Skin epidermis (tissue), 12 donors: ENCODE measurements at regions not wholly inside any gene's neighbourhood (a gene's known extent, or its start where the extent isn't known, plus 50 kb on each side); places are given as distances from the start of the nearest gene placed in this dataset.

Experiments used
- H3K27ac ChIP-seq, 21 experiments: fragments of 200-600 bp; sonication (generic) in 11 of 21; one replicate each; pipeline ENCODE4 v1.5.0; 2020; ENCODE audit warnings: mild to moderate bottlenecking in 3 of 21, inconsistent platforms in 2 of 21, moderate library complexity in 2 of 21
- H3K4me3 ChIP-seq, 7 experiments: fragments of 200-600 bp; sonication (generic) in 2 of 7; one replicate each; pipeline ENCODE4 v1.5.0; 2020; ENCODE audit warnings: inconsistent platforms in 2 of 7, mild to moderate bottlenecking in 2 of 7, moderate library complexity in 1 of 7

- Histone ChIP-seq H3K4me3 (no peak overlapping the region), H3K27ac (no peak overlapping the region)
These were observed 88.2 kb upstream of the CAMK2D start for GRCh38 chr4:113849771-113850170.

GRCh38 chr4:113847710-113848109 is 86.2 kb upstream of the CAMK2D start:
- no peak overlapping the region for H3K4me3 ChIP-seq

GRCh38 chr4:113846433-113846832 is 84.9 kb upstream of the CAMK2D start:
- no peak overlapping the region for H3K4me3 ChIP-seq
- no peak overlapping the region for H3K27ac ChIP-seq

More at GRCh38 chr4:113847710-113848109, 86.2 kb upstream of the CAMK2D start:
- no peak overlapping the region for H3K27ac ChIP-seq

GRCh38 chr4:113845138-113845537 is 83.6 kb upstream of the CAMK2D start:
- H3K4me3 ChIP-seq, result no peak overlapping the region
- no peak overlapping the region for H3K27ac ChIP-seq

GRCh38 chr4:113844369-113844768 is 82.8 kb upstream of the CAMK2D start:
- Histone ChIP-seq H3K4me3 (no peak overlapping the region), H3K27ac (no peak overlapping the region)

GRCh38 chr4:113840861-113841260 is 79.3 kb upstream of the CAMK2D start:
- H3K27ac ChIP-seq, result no peak overlapping the region
- no peak overlapping the region for H3K4me3 ChIP-seq

- H3K4me3 ChIP-seq, result no peak overlapping the region
- no peak overlapping the region for H3K27ac ChIP-seq
These were observed 76.9 kb upstream of the CAMK2D start for GRCh38 chr4:113838460-113838859.

- H3K4me3 ChIP-seq, result no peak overlapping the region
- peak overlapping the region in 3 of 21 experiments; percentile 2 to 45 (median 20) for H3K27ac ChIP-seq
These were observed 75.9 kb upstream of the CAMK2D start for GRCh38 chr4:113837397-113837796.

GRCh38 chr4:113835005-113835404 is 73.5 kb upstream of the CAMK2D start:
- H3K27ac ChIP-seq, result no peak overlapping the region
- H3K4me3 ChIP-seq, result no peak overlapping the region

GRCh38 chr4:113834298-113834697 is 72.8 kb upstream of the CAMK2D start:
- Histone ChIP-seq H3K27ac (no peak overlapping the region), H3K4me3 (no peak overlapping the region)

GRCh38 chr4:113832803-113833202 is 71.3 kb upstream of the CAMK2D start:
- H3K4me3 ChIP-seq, result no peak overlapping the region
- H3K27ac ChIP-seq, result no peak overlapping the region

- H3K4me3 ChIP-seq, result no peak overlapping the region
These were observed 69.9 kb upstream of the CAMK2D start for GRCh38 chr4:113831457-113831856.

GRCh38 chr4:113828702-113829101 is 67.2 kb upstream of the CAMK2D start:
- H3K27ac ChIP-seq, result no peak overlapping the region
- no peak overlapping the region for H3K4me3 ChIP-seq

More at GRCh38 chr4:113831457-113831856, 69.9 kb upstream of the CAMK2D start:
- H3K27ac ChIP-seq, result no peak overlapping the region

- H3K4me3 ChIP-seq, result no peak overlapping the region
- H3K27ac ChIP-seq, result no peak overlapping the region
These were observed 65.7 kb upstream of the CAMK2D start for GRCh38 chr4:113827285-113827684.

GRCh38 chr4:113826421-113826820 is 64.9 kb upstream of the CAMK2D start:
- Histone ChIP-seq H3K4me3 (no peak overlapping the region), H3K27ac (no peak overlapping the region)

- H3K27ac ChIP-seq, result peak overlapping the region in 1 of 21 experiments; percentile 17
These were observed 63.7 kb upstream of the CAMK2D start for GRCh38 chr4:113825272-113825671.

GRCh38 chr4:113824396-113824795 is 62.9 kb upstream of the CAMK2D start:
- no peak overlapping the region for H3K27ac ChIP-seq

More at GRCh38 chr4:113825272-113825671, 63.7 kb upstream of the CAMK2D start:
- H3K4me3 ChIP-seq, result no peak overlapping the region

GRCh38 chr4:113823291-113823659 is 61.7 kb upstream of the CAMK2D start:
- no peak overlapping the region for H3K4me3 ChIP-seq
- H3K27ac ChIP-seq, result no peak overlapping the region

More at GRCh38 chr4:113824396-113824795, 62.9 kb upstream of the CAMK2D start:
- no peak overlapping the region for H3K4me3 ChIP-seq

- Histone ChIP-seq H3K27ac (no peak overlapping the region), H3K4me3 (no peak overlapping the region)
These were observed 61.2 kb upstream of the CAMK2D start for GRCh38 chr4:113822555-113823290.

GRCh38 chr4:113821856-113822255 is 60.3 kb upstream of the CAMK2D start:
- Histone ChIP-seq H3K4me3 (no peak overlapping the region), H3K27ac (no peak overlapping the region)

GRCh38 chr4:113820108-113820507 is 58.6 kb upstream of the CAMK2D start:
- Histone ChIP-seq H3K27ac (no peak overlapping the region), H3K4me3 (no peak overlapping the region)

- Histone ChIP-seq H3K27ac (no peak overlapping the region), H3K4me3 (no peak overlapping the region)
These were observed 54.3 kb upstream of the CAMK2D start for GRCh38 chr4:113815826-113816225.
